ENCODE measurements at regions not wholly inside any gene's neighbourhood (a gene's known extent, or its start where the extent isn't known, plus 50 kb on each side); places are given as distances from the start of the nearest gene placed in this dataset.
"Not testable (repeated sequence)": the region's sequence is repeated elsewhere in the genome, so short reads cannot be mapped to it uniquely, and the experiment has no call there.

DNA sequence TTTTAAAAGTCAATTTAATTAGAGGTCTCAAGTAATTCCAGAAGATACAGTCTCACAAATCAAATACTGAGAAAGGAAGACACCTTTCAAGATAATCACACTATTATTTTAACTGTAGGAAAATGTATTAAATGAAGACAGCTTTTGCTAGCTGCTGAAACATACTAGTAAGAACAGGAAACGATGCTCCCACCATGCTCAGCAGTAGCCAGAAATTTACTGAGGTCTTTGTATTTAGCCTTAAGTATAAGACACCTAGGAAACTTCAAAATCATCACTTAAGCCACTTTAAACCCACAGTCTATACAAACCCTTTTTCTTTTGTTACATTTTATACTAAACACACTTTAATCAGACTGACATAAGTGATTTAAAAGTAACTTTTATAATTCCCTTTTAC lies 72.7 kb upstream of the NPIPB12 start:
- not testable (repeated sequence) for DNase-seq

GRCh38 chr16:29581764-29582163 lies 75.6 kb upstream of the NPIPB12 start:
- not testable (repeated sequence) for DNase-seq

DNA sequence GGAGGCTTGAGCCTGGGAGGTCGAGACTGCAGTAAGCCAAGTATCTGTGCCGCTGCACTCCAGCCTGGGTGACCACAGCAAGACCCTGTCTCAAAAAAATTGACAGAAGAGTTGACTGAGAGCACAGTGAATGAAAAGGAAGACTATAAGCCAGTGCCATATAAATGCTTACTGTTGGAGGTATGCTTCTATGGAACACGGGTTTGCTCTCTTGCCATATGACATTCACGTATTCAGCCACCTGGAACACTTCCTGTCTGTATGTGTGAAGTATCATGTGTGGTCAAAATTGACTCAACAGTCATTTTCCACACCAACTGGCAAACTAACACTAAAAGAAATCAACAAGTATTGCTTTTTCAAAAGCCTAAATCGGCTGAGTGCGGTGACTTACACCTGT lies 71.1 kb upstream of the SPN start:
- DNase-seq = not testable (repeated sequence)

GRCh38 chr16:29594269-29594925 lies 68.7 kb upstream of the SPN start:
- DNase-seq = not testable (repeated sequence)

DNA sequence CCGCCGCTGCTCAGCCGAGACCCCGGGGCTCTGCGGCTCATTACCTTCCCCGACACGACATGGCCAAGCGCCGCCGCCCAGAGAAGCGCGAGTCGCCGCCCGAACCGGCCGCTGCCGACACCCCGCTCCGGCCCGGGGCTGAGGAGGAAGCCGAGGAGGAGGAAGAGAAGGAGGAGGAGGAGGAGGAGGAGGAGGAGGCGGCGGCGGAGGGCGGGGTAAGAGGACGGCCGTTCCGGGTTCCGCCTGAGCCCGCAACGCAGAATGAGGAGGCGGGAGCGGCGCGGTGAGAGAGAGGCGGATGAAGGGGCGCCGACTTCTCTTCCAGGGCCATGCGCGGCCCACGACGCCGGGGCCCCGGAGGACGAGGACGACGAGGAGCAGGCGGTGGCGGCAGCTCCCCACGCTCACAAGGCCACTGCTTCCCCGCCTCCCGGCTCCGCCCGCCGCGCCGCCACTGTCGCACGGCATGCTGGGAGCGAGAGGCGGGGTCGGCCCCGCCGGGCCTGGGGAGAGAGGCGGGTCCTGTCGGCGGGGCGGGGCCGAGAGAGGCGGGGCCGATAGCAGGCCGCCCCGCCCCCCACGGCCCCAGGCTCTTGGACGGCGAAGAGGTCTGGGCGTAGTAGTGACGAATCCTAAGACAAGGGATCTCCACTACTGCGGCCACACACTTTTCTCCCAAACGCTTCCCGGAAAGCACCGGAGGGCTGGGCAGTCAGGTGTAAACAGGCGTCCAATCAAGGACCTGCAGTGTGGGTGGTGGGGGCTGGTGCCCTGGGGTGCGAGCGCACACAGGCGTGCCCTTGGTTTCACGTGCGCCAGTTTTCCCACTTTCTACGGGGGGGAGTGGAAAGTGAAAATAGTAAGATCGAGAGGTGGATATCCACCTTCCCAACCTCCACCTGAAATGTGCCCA lies 67.9 kb upstream of the SPN start:
- peak; percentile 71 for DNase-seq

- not testable (repeated sequence) for DNase-seq
Measured at GRCh38 chr16:29597030-29597429, 66.0 kb upstream of the SPN start.

DNA sequence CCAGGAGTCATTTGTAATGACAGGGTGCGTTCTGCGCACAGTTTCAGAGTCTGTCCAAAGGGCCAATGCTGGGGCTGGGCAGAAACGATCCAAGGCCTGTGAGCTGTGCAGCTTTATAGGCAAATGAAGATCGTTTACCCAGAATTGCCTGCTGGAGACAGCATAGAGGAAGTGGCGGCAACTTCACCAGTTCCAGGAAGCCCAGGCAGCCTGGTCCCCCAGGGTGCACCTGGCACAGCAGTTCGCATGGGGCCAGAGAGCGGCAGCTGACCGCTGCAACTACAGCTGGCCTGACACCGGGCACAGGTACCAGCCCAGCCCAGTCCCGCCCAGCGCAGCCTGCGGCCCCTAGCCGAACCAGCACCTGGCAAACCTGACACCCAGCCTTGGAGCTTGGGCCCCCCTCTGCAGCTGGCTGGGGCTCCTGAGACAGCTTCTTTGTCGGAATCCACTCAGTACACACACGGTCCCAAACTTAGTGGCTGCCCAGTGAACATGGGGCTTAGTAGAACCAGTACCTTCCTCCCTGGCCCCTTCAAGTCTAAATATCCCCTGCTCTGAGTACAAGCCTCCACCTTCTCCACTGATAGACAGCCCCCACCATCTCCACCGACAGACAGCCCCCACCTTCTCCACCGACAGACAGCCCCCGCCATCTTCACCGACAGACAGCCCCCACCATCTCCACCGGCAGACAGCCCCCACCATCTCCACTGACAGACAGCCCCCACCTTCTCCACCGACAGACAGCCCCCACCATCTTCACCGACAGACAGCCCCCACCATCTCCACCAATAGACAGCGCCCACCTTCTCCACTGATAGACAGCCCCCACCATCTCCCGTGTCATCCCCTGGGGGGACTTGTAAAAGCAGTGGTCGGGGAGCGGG lies 62.7 kb upstream of the SPN start:
- DNase-seq = not testable (repeated sequence)

DNA sequence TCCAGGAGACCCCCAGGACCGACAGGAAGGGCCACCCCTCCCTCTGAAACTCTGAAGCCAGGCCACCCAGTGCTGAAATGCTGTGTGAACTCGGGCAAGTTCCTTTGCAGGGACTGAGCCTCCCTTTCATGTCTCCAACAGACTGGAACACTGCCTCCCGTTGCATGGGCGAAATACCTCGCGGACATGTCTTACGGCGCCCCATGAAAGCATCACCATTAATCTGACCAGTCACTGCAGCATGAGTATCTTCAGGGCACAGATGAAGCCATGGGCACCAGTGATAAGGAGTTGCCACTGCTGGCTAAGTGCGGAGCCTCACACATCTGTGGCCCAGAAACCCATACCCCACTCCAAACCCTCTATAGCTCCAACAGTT lies 60.8 kb upstream of the SPN start:
- DNase-seq = not testable (repeated sequence)

DNA sequence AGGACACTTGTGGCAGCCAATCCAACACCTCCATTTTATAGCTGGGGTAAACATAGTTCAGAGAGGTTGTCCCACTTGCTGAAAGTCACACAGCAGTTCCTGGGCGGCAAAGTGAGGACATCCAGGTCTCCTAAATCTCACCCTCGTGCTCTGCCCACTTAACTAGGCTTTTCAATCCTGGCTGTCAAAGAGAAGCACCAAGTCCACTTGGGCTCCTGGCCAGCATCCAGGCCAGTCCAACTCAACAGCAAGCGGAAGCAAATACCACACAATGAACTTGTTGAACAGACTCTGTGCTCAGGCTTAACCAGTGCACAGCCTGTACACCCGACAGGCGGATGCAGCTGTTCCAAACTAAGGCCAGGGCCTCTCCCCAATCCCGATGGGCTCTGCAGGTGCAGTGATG lies 60.4 kb upstream of the SPN start:
- not testable (repeated sequence) for DNase-seq

- not testable (repeated sequence) for DNase-seq
Measured at GRCh38 chr16:29604631-29605549, 58.2 kb upstream of the SPN start.

DNA sequence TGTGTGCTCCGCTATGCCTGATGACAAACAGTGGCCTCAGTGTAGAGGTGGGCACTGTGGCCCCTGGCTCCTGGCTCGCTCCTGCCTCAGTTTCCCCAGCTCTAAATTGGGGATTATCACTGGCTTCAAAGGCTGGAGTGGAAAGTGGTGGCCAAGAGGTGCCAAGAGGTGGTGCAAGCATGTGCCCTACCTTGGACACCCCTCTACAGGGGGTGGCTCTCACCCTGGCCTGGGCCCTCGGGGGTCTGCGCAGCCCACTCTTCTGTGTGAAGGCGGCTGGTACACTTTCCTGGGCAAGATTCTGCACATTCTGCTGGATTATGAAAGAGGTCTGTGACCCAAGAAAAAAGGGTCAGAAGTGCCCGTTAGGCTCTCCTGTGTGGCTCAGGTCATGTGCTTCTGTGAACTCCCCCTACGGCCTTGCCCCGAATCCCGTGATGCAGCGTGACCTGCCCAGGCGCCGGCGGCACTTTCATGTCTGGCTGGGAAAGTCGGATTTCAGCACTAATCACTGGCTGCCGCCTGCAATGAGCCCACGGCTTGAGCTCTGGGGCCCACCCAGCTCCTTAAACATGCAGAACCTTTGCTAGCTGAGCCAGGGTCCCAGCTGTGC lies 57.3 kb upstream of the SPN start:
- not testable (repeated sequence) for DNase-seq

DNA sequence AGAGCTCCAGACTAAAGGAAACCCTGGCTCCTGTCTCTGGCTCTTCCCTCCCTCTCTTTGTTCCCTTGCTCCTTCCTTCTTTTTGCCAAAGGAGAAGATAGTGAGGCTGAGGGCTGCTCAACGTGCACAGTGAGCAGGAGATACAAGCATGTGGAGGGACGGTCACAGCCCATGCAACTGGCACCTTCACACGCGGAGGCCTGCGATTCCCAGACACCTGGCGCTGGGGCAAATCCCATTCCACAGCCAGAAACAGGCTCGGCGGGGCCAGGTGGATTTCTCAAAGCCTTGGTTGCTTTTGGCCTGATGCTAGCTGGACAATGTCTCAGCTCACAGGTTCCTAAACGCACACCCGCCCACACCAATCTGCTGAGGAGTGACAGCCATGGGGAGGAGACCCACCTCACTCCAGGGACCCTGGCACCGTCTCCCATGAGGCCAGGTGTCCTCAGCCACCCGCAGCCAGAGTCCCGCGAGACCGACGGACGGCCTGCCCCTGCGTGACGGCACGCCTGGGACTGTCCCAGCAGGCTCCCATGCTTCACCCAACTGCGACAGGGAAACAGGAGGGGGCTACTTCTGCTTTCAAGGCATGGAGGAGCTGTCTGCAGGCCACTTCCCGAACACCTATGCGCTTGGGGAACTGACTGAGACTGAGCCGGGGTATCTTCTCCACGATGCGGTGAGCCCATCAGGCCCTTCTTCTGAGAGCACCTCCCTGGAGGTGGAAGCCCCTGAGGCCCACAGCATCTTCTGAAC lies 56.2 kb upstream of the SPN start:
- DNase-seq = not testable (repeated sequence)

DNA sequence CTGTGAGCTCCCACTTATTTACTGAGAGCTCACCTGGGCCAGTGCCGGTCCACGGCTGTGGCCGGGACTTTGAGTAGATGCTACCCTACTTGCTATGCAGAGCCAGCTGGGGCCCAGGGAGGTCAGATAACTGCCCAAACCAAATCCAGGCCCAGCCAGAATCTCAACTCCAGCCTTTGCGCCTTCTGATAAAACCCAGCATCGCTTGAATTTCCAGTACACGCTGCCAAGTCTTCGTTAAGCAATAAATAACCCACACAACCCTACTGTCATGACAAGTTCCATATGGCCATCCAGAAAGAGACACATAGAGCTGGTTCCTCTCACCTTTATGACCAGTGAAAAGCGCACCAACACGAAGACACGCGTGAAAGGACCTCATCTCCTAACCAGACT lies 55.6 kb upstream of the SPN start:
- DNase-seq = not testable (repeated sequence)

DNA sequence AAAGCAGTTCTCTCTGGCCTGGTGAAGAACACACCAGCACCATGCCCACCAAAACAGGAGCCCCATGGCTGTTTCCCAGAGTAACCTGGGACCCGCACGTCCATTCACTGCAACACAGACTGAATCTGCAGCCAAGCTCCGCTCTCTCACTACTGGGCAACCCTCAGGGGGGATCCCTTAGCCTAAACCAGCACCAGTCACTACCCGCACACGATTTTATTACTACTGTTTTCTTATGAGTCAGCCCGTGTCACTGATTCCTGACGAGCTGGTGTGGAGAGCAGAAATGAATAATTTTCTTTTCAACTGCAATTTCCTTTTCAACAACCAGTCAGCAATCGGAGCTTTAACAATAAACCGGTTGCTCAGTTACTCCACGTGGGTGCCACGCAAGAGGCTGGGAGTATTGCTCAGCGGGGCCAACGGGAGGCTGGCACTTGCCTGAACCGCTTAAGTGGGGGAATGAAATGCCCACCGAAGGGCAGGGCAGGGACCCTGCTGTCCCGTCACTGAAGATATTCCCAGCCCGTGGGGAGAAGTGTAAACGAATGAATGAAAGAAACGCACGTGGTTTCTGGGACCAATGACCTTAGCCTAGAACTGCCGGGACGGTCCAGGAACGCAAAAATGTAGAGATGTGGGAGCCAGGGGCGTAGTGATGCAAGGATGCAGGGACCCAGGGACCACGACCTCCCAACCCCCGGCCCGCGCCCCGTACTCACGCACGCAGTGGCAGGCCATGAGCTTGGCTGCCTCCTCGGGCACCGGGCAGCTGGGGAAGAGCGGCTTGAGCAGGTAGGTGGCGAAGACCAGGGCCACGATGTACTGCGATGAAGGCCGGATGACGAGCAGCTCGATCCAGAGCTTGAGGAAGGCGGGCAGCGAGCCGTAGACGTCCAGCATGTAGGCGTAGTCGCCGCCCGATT lies 50.4 kb upstream of the SPN start:
- not testable (repeated sequence) for DNase-seq

All from cortex of kidney (tissue), 1 donor.